Stimulated activated naive CD8-positive, alpha-beta T cell treated with anti-CD3 and anti-CD28 coated beads, Interleukin-15, amount 100 ng/mL, for 72 hours (primary cell): ENCODE measurements at regions not wholly inside any gene's neighbourhood (a gene's known extent, or its start where the extent isn't known, plus 50 kb on each side); places are given as distances from the start of the nearest gene placed in this dataset.
"Not testable (repeated sequence)": the region's sequence is repeated elsewhere in the genome, so short reads cannot be mapped to it uniquely, and the experiment has no call there.

Experiments
- ATAC-seq: fragments of 150-1000 bp; cut with Tn5 transposase; 2 replicates; pipeline ENCODE4 v1.10.0; 2021; ENCODE audit warnings: mild to moderate bottlenecking, moderate library complexity
- DNase-seq, 2 donors: peaks; one replicate each; pipeline ENCODE4 v3.0.0; 2021 to 2022
- H3K27ac Mint-ChIP-seq, 2 donors: one replicate each; pipeline ENCODE4 v1.8.0; 2022; ENCODE audit warnings: mild to moderate bottlenecking in 2 of 2, mixed read lengths in 2 of 2, moderate library complexity in 2 of 2
- H3K27me3 Mint-ChIP-seq: one replicate; pipeline ENCODE4 v1.8.0; 2022; ENCODE audit warnings: mixed read lengths
- H3K4me1 Mint-ChIP-seq: one replicate; pipeline ENCODE4 v1.8.0; 2022; ENCODE audit warnings: mild to moderate bottlenecking, mixed read lengths
- H3K4me3 Mint-ChIP-seq, 2 donors: one replicate each; pipeline ENCODE4 v1.8.0; 2022; ENCODE audit warnings: mild to moderate bottlenecking in 2 of 2, mixed read lengths in 2 of 2, moderate library complexity in 1 of 2
- H3K9me3 Mint-ChIP-seq, 2 donors: one replicate each; pipeline ENCODE4 v1.8.0; 2022; ENCODE audit warnings: mixed read lengths in 2 of 2

DNA sequence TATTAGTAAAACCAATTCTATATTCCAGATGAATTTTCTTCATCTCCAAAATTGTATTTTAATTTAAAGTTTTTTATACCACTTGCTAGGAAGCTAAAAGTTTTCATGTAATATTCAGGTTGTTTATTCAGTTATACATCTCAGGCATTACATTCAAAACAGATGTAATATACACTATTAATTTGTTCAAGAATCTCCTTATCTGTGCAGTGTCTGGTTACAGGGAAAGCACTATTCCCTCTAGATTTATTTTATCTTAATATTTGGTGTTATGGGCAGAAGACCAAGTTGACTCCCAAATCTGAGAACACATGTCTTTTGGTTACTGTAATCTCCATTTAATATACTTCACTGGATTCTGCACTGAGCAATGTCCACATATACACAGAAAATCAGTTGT, 953.4 kb downstream of the ANKRD7 start:
- H3K27ac Mint-ChIP-seq: no peak overlapping the region
- H3K27me3 Mint-ChIP-seq: no peaks in the 10 kb centered on the region
- H3K4me1 Mint-ChIP-seq: no peaks in the 10 kb centered on the region
- H3K9me3 Mint-ChIP-seq: peaks cover 0 to 3% of the 10 kb centered on the region in 2 donors
- no peak for DNase-seq
- no peak overlapping the region for H3K4me3 Mint-ChIP-seq
- ATAC-seq: no peak

GRCh38 chr7:119184124-119184788, 959.8 kb downstream of the ANKRD7 start:
- Mint-ChIP-seq H3K4me3 (no peak overlapping the region), H3K27ac (no peak overlapping the region), H3K4me1 (no peaks in the 10 kb centered on the region), H3K9me3 (peaks cover 7 to 10% of the 10 kb centered on the region in 2 donors), H3K27me3 (no peaks in the 10 kb centered on the region)
- ATAC-seq (no peak), DNase-seq (no peak)

DNA sequence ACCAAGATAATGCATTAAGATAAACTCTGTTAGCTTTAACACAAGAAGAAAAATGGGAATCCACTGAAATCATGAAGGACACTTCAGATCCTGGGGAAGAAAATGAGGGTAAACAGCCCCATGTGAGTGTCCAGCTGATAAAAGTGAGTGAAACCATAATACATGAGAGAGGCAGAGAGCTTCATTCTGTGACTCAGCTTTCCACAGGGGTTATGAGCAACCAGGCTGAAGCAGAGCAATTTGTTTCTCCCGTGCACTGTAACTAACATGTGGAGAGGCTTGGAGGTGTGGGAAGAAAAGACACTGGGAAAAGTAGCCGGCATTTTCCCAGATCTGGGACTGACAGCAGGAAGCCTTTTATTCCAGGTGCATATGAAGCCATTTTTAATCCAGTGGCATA, 971.7 kb downstream of the ANKRD7 start:
- no peaks in the 10 kb centered on the region for H3K27me3 Mint-ChIP-seq
- DNase-seq: no peak
- ATAC-seq: no peak
- no peaks in the 10 kb centered on the region for H3K9me3 Mint-ChIP-seq
- no peak overlapping the region for H3K4me3 Mint-ChIP-seq
- no peak overlapping the region for H3K27ac Mint-ChIP-seq
- H3K4me1 Mint-ChIP-seq: no peaks in the 10 kb centered on the region

DNA sequence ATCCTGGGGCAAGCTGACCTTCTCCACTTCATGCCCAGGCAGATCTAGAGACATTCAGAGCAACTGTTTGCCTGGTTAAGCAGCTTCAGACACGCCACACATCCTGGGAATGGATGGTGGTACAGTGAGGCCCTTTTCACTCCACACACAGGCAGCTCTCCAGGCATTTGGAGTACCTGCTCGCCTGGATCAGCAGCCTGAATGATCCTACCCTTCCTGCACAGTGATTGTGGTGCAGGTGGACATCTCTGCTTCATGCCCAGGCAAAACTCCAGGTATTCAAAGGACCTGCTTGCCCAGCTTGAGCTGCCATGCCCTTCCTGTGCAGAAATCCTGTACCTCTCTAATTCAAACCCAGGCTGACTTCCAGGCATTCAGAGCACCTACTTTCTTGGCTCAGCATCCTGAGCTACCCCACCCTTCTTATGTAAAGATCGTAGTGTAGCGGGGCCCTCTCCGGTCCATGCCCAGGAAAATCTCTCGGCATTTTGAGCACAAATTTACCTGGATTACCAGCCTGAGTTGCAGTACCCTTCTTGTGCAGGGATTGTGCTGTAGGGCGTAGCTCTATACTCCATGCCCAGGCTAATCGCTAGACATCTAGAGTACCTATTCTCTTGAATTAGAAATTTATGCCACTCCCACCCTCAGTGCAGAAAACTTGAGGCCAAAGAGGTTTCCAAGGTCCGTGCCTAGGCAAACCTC, 972.8 kb downstream of the ANKRD7 start:
- no peaks in the 10 kb centered on the region for H3K27me3 Mint-ChIP-seq
- H3K4me3 Mint-ChIP-seq: no peak overlapping the region
- no peak overlapping the region for H3K27ac Mint-ChIP-seq
- ATAC-seq: no peak
- DNase-seq: no peak
- no peaks in the 10 kb centered on the region for H3K9me3 Mint-ChIP-seq
- no peaks in the 10 kb centered on the region for H3K4me1 Mint-ChIP-seq

DNA sequence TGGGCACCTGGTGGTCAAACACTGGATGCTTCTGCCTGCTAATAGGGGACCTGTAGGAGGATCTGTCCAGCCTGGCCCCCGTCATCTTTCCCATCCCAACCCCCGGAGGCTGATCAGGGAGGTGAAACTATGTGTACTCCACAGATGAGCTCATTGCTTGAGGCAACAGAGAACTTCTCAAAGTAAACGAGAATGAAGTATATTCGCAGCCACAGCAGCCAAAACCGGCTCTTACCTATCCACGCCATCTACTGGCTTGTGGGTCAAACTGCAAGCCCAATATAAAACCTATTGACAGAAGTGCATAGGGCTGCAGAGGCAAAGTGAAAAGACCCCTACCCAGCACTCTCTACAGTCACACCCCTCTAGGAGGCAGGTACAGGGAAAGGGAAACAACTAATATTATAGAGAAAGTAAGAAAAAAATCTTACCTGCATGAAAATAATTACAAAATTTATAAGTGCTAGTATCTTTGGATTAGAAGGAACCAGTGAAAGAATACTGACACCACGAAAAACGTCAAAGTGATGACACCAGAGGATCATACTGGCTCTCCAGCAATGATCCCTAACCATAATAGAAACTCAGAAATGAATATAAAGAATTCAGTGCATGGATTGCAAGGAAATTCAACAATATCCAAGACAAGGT, 973.5 kb downstream of the ANKRD7 start:
- DNase-seq (no peak), ATAC-seq (peak; percentile 52)
- no peak overlapping the region for H3K27ac Mint-ChIP-seq
- H3K27me3 Mint-ChIP-seq: no peaks in the 10 kb centered on the region
- no peaks in the 10 kb centered on the region for H3K9me3 Mint-ChIP-seq
- H3K4me3 Mint-ChIP-seq: no peak overlapping the region
- H3K4me1 Mint-ChIP-seq: no peaks in the 10 kb centered on the region

GRCh38 chr7:119219663-119220062, 995.2 kb downstream of the ANKRD7 start:
- Mint-ChIP-seq H3K9me3 (peaks cover 0 to 10% of the 10 kb centered on the region in 2 donors), H3K27me3 (no peaks in the 10 kb centered on the region), H3K4me3 (no peak overlapping the region), H3K4me1 (no peaks in the 10 kb centered on the region), H3K27ac (no peak overlapping the region)
- DNase-seq (no peak), ATAC-seq (no peak)

- Mint-ChIP-seq H3K27ac (no peak overlapping the region), H3K27me3 (no peaks in the 10 kb centered on the region), H3K4me1 (no peaks in the 10 kb centered on the region), H3K4me3 (no peak overlapping the region), H3K9me3 (peaks cover 0 to 16% of the 10 kb centered on the region in 2 donors)
- no peak for DNase-seq
- no peak for ATAC-seq
Measured at GRCh38 chr7:119223930-119224329, 999.4 kb downstream of the ANKRD7 start.

DNA sequence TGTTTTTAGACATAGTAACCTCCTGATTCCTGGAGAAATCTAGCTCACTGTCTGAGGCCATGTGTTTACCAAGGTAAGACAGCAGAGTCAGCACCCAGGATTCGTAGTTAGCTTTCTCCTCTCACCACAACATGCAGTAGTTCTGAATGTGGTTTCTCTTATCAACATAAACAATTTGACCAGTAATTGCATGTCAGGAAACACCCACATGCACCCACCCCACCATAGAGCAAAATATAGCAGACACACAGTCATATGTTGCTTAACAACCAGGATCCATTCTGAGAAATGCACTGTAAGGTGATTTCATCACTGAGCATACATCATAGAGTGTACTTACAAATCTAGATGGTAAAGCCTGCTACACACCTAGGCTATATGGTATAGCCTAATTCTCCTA, 1004.0 kb downstream of the ANKRD7 start:
- H3K27ac Mint-ChIP-seq: no peak overlapping the region
- ATAC-seq: no peak
- H3K27me3 Mint-ChIP-seq: no peaks in the 10 kb centered on the region

DNA sequence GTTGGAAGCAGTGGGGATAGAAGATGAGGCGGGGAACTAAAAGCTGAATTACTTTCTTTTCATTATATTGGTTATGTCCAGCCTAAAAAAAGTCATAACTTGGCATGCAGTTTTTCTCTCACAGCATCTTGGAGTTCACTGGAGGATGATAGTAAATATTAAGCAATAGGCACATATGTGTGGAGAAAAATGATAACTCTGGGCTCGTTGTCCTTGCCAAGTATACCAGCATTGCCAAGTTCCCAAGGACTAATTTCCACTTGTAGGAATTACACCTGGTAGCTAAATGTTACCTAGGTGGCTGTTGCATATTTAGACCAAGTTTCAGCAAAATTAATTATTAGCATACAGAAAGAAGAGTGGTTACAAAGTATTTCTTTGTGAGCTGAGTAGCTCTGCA, 1007.6 kb downstream of the ANKRD7 start:
- H3K4me1 Mint-ChIP-seq: no peaks in the 10 kb centered on the region
- no peaks in the 10 kb centered on the region for H3K27me3 Mint-ChIP-seq
- no peak for DNase-seq

More for the DNA sequence above, 1004.0 kb downstream of the ANKRD7 start:
- DNase-seq: no peak
- no peak overlapping the region for H3K4me3 Mint-ChIP-seq
- H3K9me3 Mint-ChIP-seq: peaks cover 0 to 16% of the 10 kb centered on the region in 2 donors
- H3K4me1 Mint-ChIP-seq: no peaks in the 10 kb centered on the region

DNA sequence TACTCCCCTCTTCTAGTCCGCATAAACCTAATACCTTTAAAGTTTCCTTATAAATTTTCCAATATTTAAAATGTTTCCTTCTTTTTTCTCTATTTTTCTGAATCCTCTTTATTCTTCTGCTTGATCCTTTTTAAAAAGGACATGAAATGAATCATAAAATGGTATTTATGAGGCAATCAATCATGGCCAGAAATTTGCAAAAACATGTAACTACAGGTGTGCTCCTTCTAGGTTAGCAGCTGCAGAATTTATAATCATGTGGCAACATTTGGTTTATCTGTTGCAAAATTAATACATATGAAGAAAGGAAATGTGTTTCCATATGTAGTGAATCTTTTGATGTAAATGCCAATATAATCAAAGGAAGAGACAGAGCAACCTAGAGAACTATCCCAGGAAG, 1008.5 kb downstream of the ANKRD7 start:
- Mint-ChIP-seq H3K4me3 (no peak overlapping the region), H3K4me1 (no peaks in the 10 kb centered on the region), H3K27me3 (no peaks in the 10 kb centered on the region), H3K27ac (peak overlapping the region in 1 of 2 donors; percentile 49), H3K9me3 (peaks cover 0 to 3% of the 10 kb centered on the region in 2 donors)
- ATAC-seq (no peak), DNase-seq (no peak)

More for the DNA sequence above, 1007.6 kb downstream of the ANKRD7 start:
- Mint-ChIP-seq H3K27ac (no peak overlapping the region), H3K4me3 (no peak overlapping the region), H3K9me3 (peaks cover 0 to 9% of the 10 kb centered on the region in 2 donors)
- no peak for ATAC-seq

- DNase-seq: no peak
- H3K4me3 Mint-ChIP-seq: no peak overlapping the region
- no peaks in the 10 kb centered on the region for H3K27me3 Mint-ChIP-seq
- ATAC-seq: no peak
- no peaks in the 10 kb centered on the region for H3K4me1 Mint-ChIP-seq
- H3K9me3 Mint-ChIP-seq: no peaks in the 10 kb centered on the region
- no peak overlapping the region for H3K27ac Mint-ChIP-seq
Measured at GRCh38 chr7:119252962-119253361, 1020.0 kb upstream of the KCND2 start.

DNA sequence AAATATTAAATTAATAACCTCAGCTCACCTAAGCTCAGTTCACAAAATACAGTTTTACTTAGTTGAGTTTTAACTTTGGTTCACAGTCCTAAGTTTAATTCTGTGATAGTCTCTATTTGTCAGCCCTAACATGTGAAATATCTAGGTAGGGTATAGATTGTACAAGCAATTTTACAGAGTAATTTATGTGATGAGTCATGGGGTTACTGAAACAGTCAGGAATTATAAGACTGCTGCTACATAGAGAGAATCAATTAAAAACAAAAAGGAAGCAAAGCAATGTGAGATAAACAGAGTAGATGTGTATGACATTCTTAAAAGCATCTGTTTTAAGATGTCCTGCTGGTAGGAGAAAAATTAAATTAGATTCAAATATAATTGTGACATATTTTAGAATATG, 1018.2 kb upstream of the KCND2 start:
- H3K27ac Mint-ChIP-seq: no peak overlapping the region
- no peaks in the 10 kb centered on the region for H3K9me3 Mint-ChIP-seq
- no peaks in the 10 kb centered on the region for H3K4me1 Mint-ChIP-seq
- DNase-seq (no peak), ATAC-seq (no peak)
- no peak overlapping the region for H3K4me3 Mint-ChIP-seq
- H3K27me3 Mint-ChIP-seq: no peaks in the 10 kb centered on the region

DNA sequence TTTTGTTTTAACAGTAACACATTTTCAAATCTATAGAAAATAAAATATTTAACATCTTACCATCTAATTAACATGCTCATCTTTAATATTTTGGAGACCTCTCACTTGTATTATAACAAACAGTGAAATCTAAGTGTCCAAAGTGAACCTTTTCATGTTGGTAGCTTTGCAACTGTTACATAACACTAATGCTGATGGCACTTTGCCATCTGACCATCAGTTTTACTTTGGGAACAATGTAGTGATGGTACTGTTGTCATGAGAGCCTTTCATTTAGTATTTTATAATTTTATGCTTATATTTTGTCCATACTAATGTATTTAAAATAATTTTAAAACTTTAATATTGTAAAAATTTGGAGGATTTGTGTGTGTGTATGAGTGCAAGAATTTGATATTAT, 1017.0 kb upstream of the KCND2 start:
- no peak for DNase-seq
- Mint-ChIP-seq H3K9me3 (no peaks in the 10 kb centered on the region), H3K4me3 (no peak overlapping the region)

GRCh38 chr7:119256446-119257131, 1016.4 kb upstream of the KCND2 start:
- Mint-ChIP-seq H3K4me1 (no peaks in the 10 kb centered on the region), H3K27me3 (no peaks in the 10 kb centered on the region), H3K9me3 (no peaks in the 10 kb centered on the region), H3K27ac (no peak overlapping the region), H3K4me3 (no peak overlapping the region)
- no peak for DNase-seq
- no peak for ATAC-seq

More for the DNA sequence above, 1017.0 kb upstream of the KCND2 start:
- Mint-ChIP-seq H3K4me1 (no peaks in the 10 kb centered on the region), H3K27ac (no peak overlapping the region), H3K27me3 (no peaks in the 10 kb centered on the region)
- ATAC-seq: no peak

GRCh38 chr7:119266790-119267189, 1006.2 kb upstream of the KCND2 start:
- not testable (repeated sequence) for H3K27ac Mint-ChIP-seq, H3K4me3 Mint-ChIP-seq, ATAC-seq, H3K27me3 Mint-ChIP-seq, DNase-seq, H3K4me1 Mint-ChIP-seq
- H3K9me3 Mint-ChIP-seq: peaks cover 6 to 13% of the 10 kb centered on the region in 2 donors

GRCh38 chr7:119270045-119270464, 1002.9 kb upstream of the KCND2 start:
- Mint-ChIP-seq H3K4me3 (no peak overlapping the region), H3K4me1 (no peaks in the 10 kb centered on the region), H3K9me3 (peaks cover 6 to 13% of the 10 kb centered on the region in 2 donors), H3K27ac (no peak overlapping the region), H3K27me3 (no peaks in the 10 kb centered on the region)
- ATAC-seq: peak; percentile 53
- peak; percentile 10 to 23 for DNase-seq
